ENCODE measurements at regions not wholly inside any gene's neighbourhood (a gene's known extent, or its start where the extent isn't known, plus 50 kb on each side); places are given as distances from the start of the nearest gene placed in this dataset.

- no peak for TF ChIP-seq POLR2A (IDR thresholded peaks at IDR 0.05)
- TF ChIP-seq CTCF (IDR thresholded peaks at IDR 0.05) = no peak
Observed at GRCh38 chr5:30957591-30957990, 235.9 kb upstream of the CDH6 start.

All from Peyer's patch (tissue), 4 donors.